AG09309 (cell line): ENCODE measurements at regions not wholly inside any gene's neighbourhood (a gene's known extent, or its start where the extent isn't known, plus 50 kb on each side); places are given as distances from the start of the nearest gene placed in this dataset.

Experiments
- DNase-seq: peaks from one replicate; pipeline ENCODE4 v3.0.0-alpha.2; 2010; ENCODE audit warnings: low read depth
- H3K4me3 ChIP-seq: 2 replicates; pipeline ENCODE4 v1.5.1; 2011; ENCODE audit warnings: mild to moderate bottlenecking, low read depth, low read length, moderate library complexity; ENCODE audit not compliant: control insufficient read depth
- CTCF ChIP-seq: IDR thresholded peaks from 2 replicates; pipeline ENCODE4 v1.5.1; 2011; ENCODE audit warnings: mild to moderate bottlenecking, low read depth, low read length, inconsistent platforms; ENCODE audit not compliant: insufficient read depth, control insufficient read depth; ENCODE audit errors: missing control alignments

GRCh38 chr2:13546131-13546530 is 829.4 kb downstream of the TRIB2 start:
- no peak for DNase-seq
- TF ChIP-seq CTCF, result no peak
- no peak overlapping the region for H3K4me3 ChIP-seq

- H3K4me3 ChIP-seq, result no peak overlapping the region
- DNase-seq, result no peak
- no peak for TF ChIP-seq CTCF
These were observed 833.8 kb downstream of the TRIB2 start for GRCh38 chr2:13550285-13551231.

- H3K4me3 ChIP-seq, result no peak overlapping the region
- TF ChIP-seq CTCF, result no peak
- no peak for DNase-seq
These were observed 841.6 kb downstream of the TRIB2 start for GRCh38 chr2:13558368-13558767.

- TF ChIP-seq CTCF, result no peak
- H3K4me3 ChIP-seq, result no peak overlapping the region
- DNase-seq, result no peak
These were observed 843.6 kb downstream of the TRIB2 start for GRCh38 chr2:13560322-13560721.

GRCh38 chr2:13572466-13572865 is 855.7 kb downstream of the TRIB2 start:
- no peak for TF ChIP-seq CTCF

GRCh38 chr2:13574831-13575230 is 858.1 kb downstream of the TRIB2 start:
- no peak for TF ChIP-seq CTCF
- H3K4me3 ChIP-seq, result no peak overlapping the region
- no peak for DNase-seq

More at GRCh38 chr2:13572466-13572865, 855.7 kb downstream of the TRIB2 start:
- no peak overlapping the region for H3K4me3 ChIP-seq
- no peak for DNase-seq
